ENCODE measurements at regions not wholly inside any gene's neighbourhood (a gene's known extent, or its start where the extent isn't known, plus 50 kb on each side); places are given as distances from the start of the nearest gene placed in this dataset.

DNA sequence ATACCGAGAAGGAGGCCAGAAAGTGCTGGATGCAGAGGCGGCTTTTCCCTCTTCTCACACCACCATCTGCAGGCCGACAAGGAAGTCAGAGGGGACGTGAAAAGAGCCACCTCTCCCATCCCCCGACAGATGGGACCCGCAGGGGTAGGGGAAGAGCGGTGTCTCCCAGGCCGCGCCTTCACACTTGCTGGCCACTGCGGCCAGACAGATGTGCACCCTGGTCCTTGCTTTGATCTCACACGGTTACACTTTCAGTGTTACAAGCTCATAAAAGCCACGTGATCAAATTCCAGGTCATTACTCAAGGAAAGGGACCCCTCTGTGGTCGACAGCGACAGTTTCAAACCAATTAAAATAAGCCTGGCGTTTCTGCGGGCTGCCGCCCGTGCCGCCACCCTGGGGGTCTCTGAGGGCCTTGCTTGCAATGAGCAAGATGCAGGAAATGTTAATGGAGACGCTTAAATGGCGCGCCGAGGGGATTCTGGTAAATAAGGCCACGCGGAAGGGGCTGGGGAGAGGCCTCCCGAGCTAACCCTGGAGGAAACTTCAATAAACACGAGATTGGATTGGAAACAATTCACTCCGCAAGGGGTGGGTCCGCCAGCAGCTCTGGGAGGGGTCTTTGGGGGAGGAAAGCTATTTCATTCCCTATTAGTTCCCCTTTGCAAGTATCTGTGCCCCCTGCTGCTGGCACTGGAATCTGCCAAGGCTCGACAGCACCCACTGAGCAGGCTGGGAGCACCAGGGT lies 240.9 kb downstream of the ENGASE start:
- H3K9ac ChIP-seq (ENCODE audit: low read length in 3 of 3): no peak overlapping the region
- H3K9me3 ChIP-seq (ENCODE audit: control insufficient read depth in 2 of 3, insufficient read depth in 1 of 3, low read length in 3 of 3): no peaks in the 10 kb centered on the region
- H3K27me3 ChIP-seq (ENCODE audit: control insufficient read depth, insufficient read depth, low read length): peaks cover 6% of the 10 kb centered on the region
- intact Hi-C loops (cut with DNase I): no loop called here
- no peak for FAIRE-seq
- no peak overlapping the region for H3K4me3 ChIP-seq (ENCODE audit: low read length in 3 of 3)
- H3K27ac ChIP-seq (ENCODE audit: low read depth in 2 of 2, low read length in 2 of 2): no peak overlapping the region
- DNase-seq: peak in 3 of 5 donors; percentile 19 to 33 (median 24)
- no peaks in the 10 kb centered on the region for H3K36me3 ChIP-seq (ENCODE audit: control insufficient read depth in 2 of 3, insufficient read depth in 3 of 3, low read length in 3 of 3)
- no peaks in the 10 kb centered on the region for H3K4me1 ChIP-seq (ENCODE audit: control insufficient read depth in 2 of 3, insufficient read depth in 2 of 3, low read depth in 1 of 3, low read length in 3 of 3)
- TF ChIP-seq, protein P1, sequence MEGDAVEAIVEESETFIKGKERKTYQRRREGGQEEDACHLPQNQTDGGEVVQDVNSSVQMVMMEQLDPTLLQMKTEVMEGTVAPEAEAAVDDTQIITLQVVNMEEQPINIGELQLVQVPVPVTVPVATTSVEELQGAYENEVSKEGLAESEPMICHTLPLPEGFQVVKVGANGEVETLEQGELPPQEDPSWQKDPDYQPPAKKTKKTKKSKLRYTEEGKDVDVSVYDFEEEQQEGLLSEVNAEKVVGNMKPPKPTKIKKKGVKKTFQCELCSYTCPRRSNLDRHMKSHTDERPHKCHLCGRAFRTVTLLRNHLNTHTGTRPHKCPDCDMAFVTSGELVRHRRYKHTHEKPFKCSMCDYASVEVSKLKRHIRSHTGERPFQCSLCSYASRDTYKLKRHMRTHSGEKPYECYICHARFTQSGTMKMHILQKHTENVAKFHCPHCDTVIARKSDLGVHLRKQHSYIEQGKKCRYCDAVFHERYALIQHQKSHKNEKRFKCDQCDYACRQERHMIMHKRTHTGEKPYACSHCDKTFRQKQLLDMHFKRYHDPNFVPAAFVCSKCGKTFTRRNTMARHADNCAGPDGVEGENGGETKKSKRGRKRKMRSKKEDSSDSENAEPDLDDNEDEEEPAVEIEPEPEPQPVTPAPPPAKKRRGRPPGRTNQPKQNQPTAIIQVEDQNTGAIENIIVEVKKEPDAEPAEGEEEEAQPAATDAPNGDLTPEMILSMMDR (IDR thresholded peaks at IDR 0.05; ENCODE audit: borderline replicate concordance, extremely low read depth, insufficient read depth): no peak

DNA sequence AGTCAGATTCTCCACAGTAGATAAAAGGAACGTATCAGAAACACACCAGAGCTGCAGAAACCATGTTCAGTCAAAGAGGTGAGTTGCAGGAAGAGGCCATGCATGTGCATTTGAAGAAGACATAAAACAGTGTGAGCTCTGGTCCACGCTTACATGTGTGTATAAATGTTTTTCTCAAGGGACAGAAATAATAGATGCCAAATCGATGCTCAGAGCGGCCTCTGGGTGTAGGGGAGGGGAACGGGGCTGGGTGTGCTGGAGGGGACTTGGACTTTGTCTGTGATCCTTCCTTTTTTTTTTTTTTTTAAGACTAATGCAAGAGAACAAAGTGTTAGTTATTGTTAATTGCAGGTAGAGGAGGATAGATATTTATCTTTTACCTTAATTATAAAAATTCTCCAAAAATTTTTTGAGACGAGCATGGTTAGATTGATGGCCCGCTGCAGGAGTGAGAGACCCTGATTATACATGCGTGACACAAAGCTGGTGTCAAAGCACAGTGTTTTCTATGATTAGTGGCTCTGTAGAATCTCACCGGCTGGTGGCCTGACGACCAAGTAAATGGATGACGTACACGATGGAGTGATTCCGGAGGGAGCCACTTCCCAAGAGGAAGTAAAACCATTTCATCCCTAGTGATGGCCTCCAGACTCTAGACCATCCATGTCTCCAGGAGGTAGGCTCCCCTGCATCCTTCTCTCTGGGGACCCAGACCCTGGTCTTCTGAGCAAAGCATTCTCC lies 240.2 kb downstream of the ENGASE start:
- peaks cover 6% of the 10 kb centered on the region for H3K27me3 ChIP-seq (ENCODE audit: control insufficient read depth, insufficient read depth, low read length)
- H3K4me3 ChIP-seq (ENCODE audit: low read length in 3 of 3): no peak overlapping the region
- no peak overlapping the region for H3K9ac ChIP-seq (ENCODE audit: low read length in 3 of 3)
- H3K9me3 ChIP-seq (ENCODE audit: control insufficient read depth in 2 of 3, insufficient read depth in 1 of 3, low read length in 3 of 3): no peaks in the 10 kb centered on the region
- no peak overlapping the region for H3K27ac ChIP-seq (ENCODE audit: low read depth in 2 of 2, low read length in 2 of 2)
- H3K4me1 ChIP-seq (ENCODE audit: control insufficient read depth in 2 of 3, insufficient read depth in 2 of 3, low read depth in 1 of 3, low read length in 3 of 3): no peaks in the 10 kb centered on the region
- no peaks in the 10 kb centered on the region for H3K36me3 ChIP-seq (ENCODE audit: control insufficient read depth in 2 of 3, insufficient read depth in 3 of 3, low read length in 3 of 3)
- DNase-seq (no peak), FAIRE-seq (no peak)
- intact Hi-C loops (cut with DNase I): no loop called here
- TF ChIP-seq, protein P1 (IDR thresholded peaks at IDR 0.05; ENCODE audit: borderline replicate concordance, extremely low read depth, insufficient read depth): no peak

DNA sequence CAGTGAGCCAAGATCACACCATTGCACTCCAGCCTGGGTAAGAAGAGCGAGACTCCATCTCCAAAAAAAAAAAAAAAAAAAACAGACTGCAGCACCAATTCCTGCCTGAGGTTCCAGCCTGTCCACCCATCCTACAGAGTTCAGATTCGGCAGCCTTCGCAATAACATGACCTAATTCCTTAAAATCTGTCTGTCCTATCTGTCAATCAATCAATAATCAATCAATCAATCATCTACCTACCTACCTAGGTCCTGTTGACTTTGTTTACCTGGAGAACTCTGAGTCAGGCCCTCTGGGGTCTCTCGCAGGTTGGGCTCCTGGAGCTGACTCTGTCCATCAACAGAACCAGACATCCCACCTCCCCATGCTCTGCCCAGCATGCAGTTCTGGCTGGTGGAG lies 236.7 kb downstream of the ENGASE start:
- H3K27ac ChIP-seq (ENCODE audit: low read depth in 2 of 2, low read length in 2 of 2): no peak overlapping the region
- intact Hi-C loops (cut with DNase I): no loop called here
- H3K27me3 ChIP-seq (ENCODE audit: control insufficient read depth, insufficient read depth, low read length): peaks cover 4% of the 10 kb centered on the region
- H3K4me3 ChIP-seq (ENCODE audit: low read length in 3 of 3): no peak overlapping the region
- FAIRE-seq: no peak
- no peak overlapping the region for H3K9ac ChIP-seq (ENCODE audit: low read length in 3 of 3)
- no peak for DNase-seq
- H3K9me3 ChIP-seq (ENCODE audit: control insufficient read depth in 2 of 3, insufficient read depth in 1 of 3, low read length in 3 of 3): no peaks in the 10 kb centered on the region
- H3K36me3 ChIP-seq (ENCODE audit: control insufficient read depth in 2 of 3, insufficient read depth in 3 of 3, low read length in 3 of 3): no peaks in the 10 kb centered on the region
- H3K4me1 ChIP-seq (ENCODE audit: control insufficient read depth in 2 of 3, insufficient read depth in 2 of 3, low read depth in 1 of 3, low read length in 3 of 3): peaks cover 0 to 2% (median 0%) of the 10 kb centered on the region in 3 donors
- TF ChIP-seq, protein P1 (IDR thresholded peaks at IDR 0.05; ENCODE audit: borderline replicate concordance, extremely low read depth, insufficient read depth): no peak

Measured in kidney (tissue), 13 donors.